Suprapubic skin (tissue), 4 donors: ENCODE measurements at regions not wholly inside any gene's neighbourhood (a gene's known extent, or its start where the extent isn't known, plus 50 kb on each side); places are given as distances from the start of the nearest gene placed in this dataset.

Experiments
- DNase-seq, 2 donors: peaks; one replicate each; pipeline ENCODE4 v3.0.0-alpha.2; 2019; ENCODE audit warnings: low spot score in 2 of 2
- H3K27ac ChIP-seq: fragments of 200-600 bp; sonication (generic); one replicate; pipeline ENCODE4 v1.5.1; 2019
- H3K27me3 ChIP-seq: fragments of 200-600 bp; sonication (generic); one replicate; pipeline ENCODE4 v1.5.1; 2019
- H3K36me3 ChIP-seq: fragments of 200-600 bp; sonication (generic); one replicate; pipeline ENCODE4 v1.5.1; 2019
- H3K4me1 ChIP-seq: fragments of 200-600 bp; sonication (generic); one replicate; pipeline ENCODE4 v1.5.1; 2019
- H3K4me3 ChIP-seq: fragments of 200-600 bp; sonication (generic); one replicate; pipeline ENCODE4 v1.5.1; 2019; ENCODE audit warnings: mild to moderate bottlenecking
- H3K9me3 ChIP-seq: fragments of 200-600 bp; sonication (generic); one replicate; pipeline ENCODE4 v1.5.1; 2019
- EP300 ChIP-seq: sonication (generic); formaldehyde crosslinking; IDR thresholded peaks from one replicate; pipeline ENCODE4 v1.6.1; 2017; ENCODE audit warnings: antibody characterized with exemption
- POLR2A ChIP-seq, 2 donors: fragments of 450-650 bp; IDR thresholded peaks; one replicate each; pipeline ENCODE4 v1.6.1; 2017; ENCODE audit warnings: antibody characterized with exemption in 2 of 2, mild to moderate bottlenecking in 2 of 2, moderate library complexity in 2 of 2
- POLR2AphosphoS5 ChIP-seq, 3 donors: sonication (generic); formaldehyde crosslinking; IDR thresholded peaks; one replicate each; pipeline ENCODE4 v1.6.1; 2017; ENCODE audit warnings: antibody characterized with exemption in 3 of 3
- WGBS: methylation state at CpG from one replicate; pipeline ENCODE4 v1.1.5; 2018; 5-methylcytosine and 5-hydroxymethylcytosine counted together
- TF ChIP-seq, protein P1 (sequence below), 2 donors: fragments of 200-600 bp in 1 of 2; fragments of 450-650 bp in 1 of 2; sonication (generic) in 1 of 2; IDR thresholded peaks; one replicate each; pipeline ENCODE4 v1.5.1; 2016 to 2019; ENCODE audit warnings: antibody characterized with exemption in 2 of 2, mild to moderate bottlenecking in 1 of 2, moderate library complexity in 1 of 2

DNA sequence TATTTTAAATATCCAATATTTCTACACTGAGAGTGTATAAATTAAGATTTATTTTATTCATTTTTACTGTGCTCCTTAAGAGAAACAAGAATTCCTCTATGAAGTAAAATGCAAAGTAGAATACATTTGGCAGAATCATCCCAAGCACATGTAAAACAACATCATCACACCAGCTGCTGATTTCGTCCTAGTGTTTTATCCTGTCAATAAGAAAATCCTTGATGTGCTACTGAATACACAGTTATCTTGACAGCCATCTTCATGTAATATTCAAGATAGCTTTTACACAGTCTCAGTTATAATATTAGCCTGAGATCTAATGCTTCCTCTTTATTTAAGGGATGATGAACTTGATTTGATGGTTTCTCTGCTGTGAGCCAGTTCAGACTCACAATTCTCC is 282.4 kb downstream of the MZT1 start:
- Histone ChIP-seq H3K27ac (no peak overlapping the region), H3K4me3 (no peak overlapping the region), H3K27me3 (no peaks in the 10 kb centered on the region), H3K9me3 (no peaks in the 10 kb centered on the region), H3K4me1 (no peaks in the 10 kb centered on the region), H3K36me3 (no peaks in the 10 kb centered on the region)
- no peak for DNase-seq
- TF ChIP-seq, protein P1, sequence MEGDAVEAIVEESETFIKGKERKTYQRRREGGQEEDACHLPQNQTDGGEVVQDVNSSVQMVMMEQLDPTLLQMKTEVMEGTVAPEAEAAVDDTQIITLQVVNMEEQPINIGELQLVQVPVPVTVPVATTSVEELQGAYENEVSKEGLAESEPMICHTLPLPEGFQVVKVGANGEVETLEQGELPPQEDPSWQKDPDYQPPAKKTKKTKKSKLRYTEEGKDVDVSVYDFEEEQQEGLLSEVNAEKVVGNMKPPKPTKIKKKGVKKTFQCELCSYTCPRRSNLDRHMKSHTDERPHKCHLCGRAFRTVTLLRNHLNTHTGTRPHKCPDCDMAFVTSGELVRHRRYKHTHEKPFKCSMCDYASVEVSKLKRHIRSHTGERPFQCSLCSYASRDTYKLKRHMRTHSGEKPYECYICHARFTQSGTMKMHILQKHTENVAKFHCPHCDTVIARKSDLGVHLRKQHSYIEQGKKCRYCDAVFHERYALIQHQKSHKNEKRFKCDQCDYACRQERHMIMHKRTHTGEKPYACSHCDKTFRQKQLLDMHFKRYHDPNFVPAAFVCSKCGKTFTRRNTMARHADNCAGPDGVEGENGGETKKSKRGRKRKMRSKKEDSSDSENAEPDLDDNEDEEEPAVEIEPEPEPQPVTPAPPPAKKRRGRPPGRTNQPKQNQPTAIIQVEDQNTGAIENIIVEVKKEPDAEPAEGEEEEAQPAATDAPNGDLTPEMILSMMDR (IDR thresholded peaks at IDR 0.05): no peak
- TF ChIP-seq EP300: no peak
- 47% methylated on average over 1 of the region's 1 CpG for WGBS

DNA sequence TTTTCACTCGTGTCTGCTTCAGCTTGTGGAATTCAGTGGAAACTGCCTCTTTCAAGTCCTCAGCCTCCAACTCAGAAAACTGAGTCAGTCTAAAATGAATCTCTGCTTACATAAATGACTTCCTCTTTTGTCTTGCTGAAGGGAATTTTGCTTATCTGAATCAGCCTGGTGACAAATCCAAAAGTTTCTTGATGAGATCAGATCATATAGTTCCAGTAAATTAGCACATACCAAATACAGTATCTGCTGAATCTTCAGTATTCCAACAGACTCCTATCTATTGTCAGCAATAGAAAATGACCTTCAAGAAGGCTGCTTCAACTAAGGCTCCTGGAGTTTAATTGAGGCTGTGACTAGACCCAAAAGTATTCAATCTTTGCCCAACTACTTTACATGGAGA is 290.0 kb downstream of the MZT1 start:
- no peak overlapping the region for H3K27ac ChIP-seq
- no peak for DNase-seq
- no peak overlapping the region for H3K4me3 ChIP-seq
- TF ChIP-seq POLR2A (IDR thresholded peaks at IDR 0.05) (no peak), POLR2AphosphoS5 (IDR thresholded peaks at IDR 0.05) (no peak), EP300 (no peak)
- TF ChIP-seq, protein P1 (IDR thresholded peaks at IDR 0.05): no peak
- WGBS: 52% methylated on average over 1 of the region's 1 CpG
- no peaks in the 10 kb centered on the region for H3K36me3 ChIP-seq
- no peaks in the 10 kb centered on the region for H3K9me3 ChIP-seq
- no peaks in the 10 kb centered on the region for H3K27me3 ChIP-seq
- H3K4me1 ChIP-seq: no peaks in the 10 kb centered on the region

DNA sequence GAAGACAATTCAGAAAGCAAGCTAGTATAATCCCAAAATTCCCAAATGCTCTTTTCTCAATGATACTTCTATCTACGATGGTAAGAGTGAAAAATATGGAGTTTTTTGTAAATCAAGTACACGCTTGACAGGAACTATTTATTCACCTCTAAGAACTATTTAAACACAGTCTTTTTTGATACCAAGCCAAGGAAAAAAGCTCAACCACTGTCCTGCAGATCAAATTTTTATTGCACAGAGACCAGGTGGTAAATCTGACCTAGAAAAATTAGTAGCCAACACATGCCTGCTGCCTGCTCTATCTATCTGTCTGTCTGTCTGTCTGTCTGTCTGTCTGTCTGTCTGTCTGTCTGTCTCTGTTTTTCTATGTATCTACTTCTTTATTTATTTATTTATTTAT is 292.2 kb downstream of the MZT1 start:
- H3K9me3 ChIP-seq: no peaks in the 10 kb centered on the region
- DNase-seq: no peak
- no peaks in the 10 kb centered on the region for H3K27me3 ChIP-seq
- no peak overlapping the region for H3K4me3 ChIP-seq
- H3K4me1 ChIP-seq: no peaks in the 10 kb centered on the region
- TF ChIP-seq POLR2A (IDR thresholded peaks at IDR 0.05): no peak
- no peaks in the 10 kb centered on the region for H3K36me3 ChIP-seq
- H3K27ac ChIP-seq: no peak overlapping the region
- WGBS: 55% methylated on average over 2 of the region's 2 CpGs

DNA sequence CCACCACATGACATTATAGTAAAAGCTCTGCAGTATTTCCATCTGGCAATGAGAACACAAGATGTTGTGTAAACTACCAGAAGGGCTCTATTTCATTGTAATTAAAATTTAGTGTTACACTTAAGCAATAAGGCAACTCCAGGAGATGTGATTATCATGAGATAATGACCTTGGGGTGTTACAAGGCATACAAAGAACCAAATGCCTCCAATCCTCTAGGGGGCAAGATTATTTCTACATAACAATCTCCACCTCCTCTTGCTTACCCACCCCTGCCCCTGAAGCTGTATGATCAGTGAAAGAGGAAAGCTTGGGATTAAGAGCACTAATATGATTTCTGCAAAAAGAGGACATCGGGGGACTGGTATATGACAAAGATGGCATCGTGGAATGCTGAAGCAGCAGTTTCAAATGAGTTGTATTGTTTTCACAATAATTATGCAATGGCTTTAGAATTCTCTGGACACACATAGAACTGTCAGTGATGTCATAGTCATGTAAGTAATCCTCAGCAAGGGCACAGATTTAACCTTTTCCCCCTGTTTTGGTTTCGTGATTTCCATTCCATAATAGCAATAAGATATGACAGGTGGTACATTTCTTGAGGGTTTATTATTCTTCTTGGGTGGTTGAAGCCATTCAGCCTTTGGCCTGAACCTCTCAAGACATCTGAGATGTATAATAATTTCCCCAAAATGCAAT is 295.3 kb downstream of the MZT1 start:
- Histone ChIP-seq H3K4me3 (no peak overlapping the region), H3K4me1 (no peaks in the 10 kb centered on the region), H3K9me3 (no peaks in the 10 kb centered on the region), H3K36me3 (no peaks in the 10 kb centered on the region), H3K27ac (no peak overlapping the region), H3K27me3 (no peaks in the 10 kb centered on the region)
- DNase-seq: no peak
- TF ChIP-seq POLR2A (IDR thresholded peaks at IDR 0.05): no peak
- WGBS: 84% methylated on average over 3 of the region's 3 CpGs

DNA sequence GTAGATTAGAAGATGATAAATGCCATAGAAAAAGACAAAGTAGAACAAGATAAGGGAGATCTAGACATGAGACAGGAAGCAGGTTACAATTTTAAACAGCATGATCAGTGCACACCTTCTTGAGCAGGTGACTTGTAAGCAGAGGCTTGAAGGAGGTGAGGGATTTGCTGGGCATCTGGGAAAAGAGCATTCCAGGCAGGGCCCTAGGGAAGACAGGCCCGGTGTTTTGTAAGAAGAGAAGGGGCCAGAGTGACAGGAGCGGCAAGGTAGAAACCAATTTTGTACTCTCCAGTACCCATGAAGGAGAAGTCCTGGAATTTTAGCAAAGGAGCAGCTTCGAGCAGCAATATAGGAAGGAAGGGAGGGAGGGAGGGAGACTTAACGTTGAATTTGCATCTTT is 296.5 kb downstream of the MZT1 start:
- no peak for DNase-seq
- H3K4me3 ChIP-seq: no peak overlapping the region
- no peaks in the 10 kb centered on the region for H3K27me3 ChIP-seq
- WGBS: 56% methylated on average over 4 of the region's 4 CpGs
- no peak for TF ChIP-seq EP300
- no peak for TF ChIP-seq POLR2AphosphoS5 (IDR thresholded peaks at IDR 0.05)
- no peak for TF ChIP-seq POLR2A (IDR thresholded peaks at IDR 0.05)
- TF ChIP-seq, protein P1 (IDR thresholded peaks at IDR 0.05): no peak
- H3K9me3 ChIP-seq: no peaks in the 10 kb centered on the region
- no peaks in the 10 kb centered on the region for H3K36me3 ChIP-seq
- H3K4me1 ChIP-seq: no peaks in the 10 kb centered on the region
- no peak overlapping the region for H3K27ac ChIP-seq

DNA sequence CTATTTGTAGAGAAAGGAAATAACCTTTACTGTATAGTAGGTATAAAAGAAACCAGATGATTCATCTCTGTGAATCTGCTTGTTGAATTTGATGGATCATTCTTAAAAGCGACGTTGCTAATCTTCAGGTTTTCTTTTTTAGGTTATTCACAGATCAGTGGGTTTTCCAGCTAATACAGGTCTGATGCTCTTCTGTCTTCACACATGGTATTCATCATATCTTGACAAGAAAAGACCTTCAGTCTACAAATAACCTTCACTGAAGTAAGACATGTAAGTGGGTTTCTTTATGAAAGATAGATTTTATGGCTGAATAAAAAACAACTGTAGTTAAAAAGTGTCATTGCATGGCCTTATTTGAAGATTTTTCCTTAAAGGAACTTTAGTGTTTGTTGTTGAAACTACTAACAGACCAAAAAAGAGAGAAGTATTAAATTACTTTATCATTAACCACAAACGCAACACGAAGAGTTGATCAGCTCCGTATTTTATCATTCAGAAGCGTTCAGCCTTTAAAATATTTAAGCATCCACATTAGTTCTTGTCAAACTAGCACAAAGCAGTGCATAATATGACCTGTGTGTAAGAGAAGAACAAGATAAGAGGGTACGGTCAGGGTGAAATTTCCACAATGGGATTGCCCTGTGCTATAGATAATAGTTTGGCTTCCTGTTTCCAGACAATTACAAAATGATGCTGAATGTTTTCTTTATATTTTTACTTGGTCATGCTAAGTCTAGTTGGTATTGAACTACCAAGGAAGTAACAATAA is 299.5 kb downstream of the MZT1 start:
- Histone ChIP-seq H3K4me3 (no peak overlapping the region), H3K4me1 (no peaks in the 10 kb centered on the region), H3K36me3 (no peaks in the 10 kb centered on the region), H3K27ac (no peak overlapping the region), H3K27me3 (no peaks in the 10 kb centered on the region), H3K9me3 (no peaks in the 10 kb centered on the region)
- WGBS: 62% methylated on average over 7 of the region's 7 CpGs
- no peak for TF ChIP-seq POLR2A (IDR thresholded peaks at IDR 0.05)
- no peak for TF ChIP-seq EP300
- TF ChIP-seq, protein P1 (IDR thresholded peaks at IDR 0.05): no peak
- TF ChIP-seq POLR2AphosphoS5 (IDR thresholded peaks at IDR 0.05): no peak
- DNase-seq: no peak
